Limb (tissue), 2 donors: ENCODE measurements at regions not wholly inside any gene's neighbourhood (a gene's known extent, or its start where the extent isn't known, plus 50 kb on each side); places are given as distances from the start of the nearest gene placed in this dataset.
"Not testable (repeated sequence)": the region's sequence is repeated elsewhere in the genome, so short reads cannot be mapped to it uniquely, and the experiment has no call there.

Experiments used
- DNase-seq, 2 donors: peaks; one replicate each; pipeline ENCODE4 v3.0.0-alpha.2; 2016; ENCODE audit errors: extremely low spot score in 2 of 2

DNA sequence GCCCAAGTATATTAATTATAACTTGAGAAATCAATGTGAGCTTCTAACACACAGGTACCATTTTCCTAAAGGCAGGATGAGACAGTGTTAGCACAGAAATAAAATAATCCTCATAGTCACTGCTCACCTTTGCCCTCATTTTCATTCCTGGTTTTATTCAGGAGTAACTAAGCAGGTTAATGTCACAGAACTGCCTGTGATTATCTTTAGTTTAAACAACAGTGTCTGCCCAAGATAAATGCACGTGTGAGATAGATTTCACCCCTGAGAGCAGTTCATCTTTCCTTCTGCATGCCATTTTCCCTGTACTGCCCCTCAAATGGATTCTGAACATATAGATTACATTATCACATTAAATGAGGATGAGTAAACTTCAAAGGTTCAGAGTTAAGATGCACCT is 250.7 kb downstream of the RMST start:
- no peak for DNase-seq

- DNase-seq, result no peak
These were observed 251.5 kb downstream of the RMST start for GRCh38 chr12:97714107-97714563.

DNA sequence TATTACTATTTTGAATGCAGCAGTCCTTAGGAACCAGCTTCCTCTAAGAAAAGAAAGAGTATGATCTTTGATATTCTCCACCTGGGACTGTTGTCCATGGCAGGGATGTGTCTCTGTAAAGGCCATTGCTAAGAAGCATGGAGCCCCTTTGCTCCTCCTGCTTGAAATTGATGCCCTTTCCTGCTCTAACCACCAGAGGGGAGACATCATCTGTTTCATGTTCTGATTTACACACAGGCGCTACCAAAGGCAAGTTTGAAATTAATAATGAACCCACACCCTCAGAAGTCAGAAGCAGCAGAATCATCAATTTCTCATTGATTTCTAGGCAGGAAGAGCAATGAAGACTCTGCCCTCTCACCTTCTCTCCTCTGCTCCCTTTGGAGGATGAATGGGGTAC is 253.8 kb downstream of the RMST start:
- no peak for DNase-seq

GRCh38 chr12:97723801-97724200 is 261.2 kb downstream of the RMST start:
- not testable (repeated sequence) for DNase-seq

DNA sequence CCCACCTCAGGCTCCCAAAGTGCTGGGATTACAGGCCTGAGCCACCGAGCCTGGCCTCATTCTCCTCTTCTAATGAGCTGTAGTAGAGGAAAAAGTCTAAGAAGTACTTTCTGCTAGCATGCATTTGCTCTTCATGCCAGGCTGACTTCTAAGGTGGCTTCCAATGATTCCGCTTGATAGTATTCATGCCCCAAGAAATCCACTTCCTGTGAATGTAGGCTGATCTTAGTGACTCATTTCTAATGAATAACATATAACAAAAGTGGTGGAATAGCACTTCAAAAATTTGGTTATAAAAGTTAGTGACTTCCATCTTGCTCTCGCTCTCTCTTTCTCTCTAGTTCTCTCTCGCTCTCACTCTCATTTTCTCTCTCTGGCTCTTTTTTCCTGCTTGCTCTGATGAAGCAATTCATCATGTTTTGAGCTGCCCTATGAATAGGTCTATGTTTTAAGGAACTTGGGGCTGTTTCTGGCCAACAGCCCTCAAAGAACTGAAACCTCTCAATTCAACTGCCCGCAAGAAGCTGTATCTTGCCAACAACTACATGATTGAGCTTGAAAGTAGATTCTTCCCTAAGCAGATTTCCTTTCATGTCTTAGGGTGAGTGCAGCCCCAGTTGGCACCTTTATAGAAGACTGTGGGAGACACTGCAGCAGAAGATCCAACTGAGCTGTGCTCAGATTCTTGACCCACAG is 282.9 kb downstream of the RMST start:
- DNase-seq, result no peak

- no peak for DNase-seq
These were observed 285.7 kb downstream of the RMST start for GRCh38 chr12:97748298-97748697.

- no peak for DNase-seq
These were observed 289.1 kb downstream of the RMST start for GRCh38 chr12:97751704-97752103.

DNA sequence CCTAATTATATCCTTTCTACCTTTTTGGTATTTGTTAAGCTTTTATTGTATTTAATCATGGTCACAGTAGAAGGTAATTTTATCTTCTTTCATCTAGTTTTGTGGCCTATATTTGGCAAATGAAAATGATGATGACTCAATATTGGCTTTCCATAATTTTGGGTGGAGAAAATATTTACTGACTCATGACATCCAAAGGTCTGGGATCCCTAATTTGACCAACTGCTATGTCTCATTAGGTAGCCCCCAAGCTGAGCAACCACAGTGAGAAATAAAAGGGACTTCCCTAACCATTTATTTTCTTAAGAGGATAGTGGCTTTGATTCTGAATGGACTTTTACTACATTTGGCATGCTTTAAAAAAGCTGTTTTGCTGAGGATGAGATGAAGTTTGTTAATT is 289.5 kb downstream of the RMST start:
- DNase-seq, result no peak

GRCh38 chr12:97753332-97753731 is 290.7 kb downstream of the RMST start:
- no peak for DNase-seq

- no peak for DNase-seq
These were observed 291.7 kb downstream of the RMST start for GRCh38 chr12:97754306-97754705.

DNA sequence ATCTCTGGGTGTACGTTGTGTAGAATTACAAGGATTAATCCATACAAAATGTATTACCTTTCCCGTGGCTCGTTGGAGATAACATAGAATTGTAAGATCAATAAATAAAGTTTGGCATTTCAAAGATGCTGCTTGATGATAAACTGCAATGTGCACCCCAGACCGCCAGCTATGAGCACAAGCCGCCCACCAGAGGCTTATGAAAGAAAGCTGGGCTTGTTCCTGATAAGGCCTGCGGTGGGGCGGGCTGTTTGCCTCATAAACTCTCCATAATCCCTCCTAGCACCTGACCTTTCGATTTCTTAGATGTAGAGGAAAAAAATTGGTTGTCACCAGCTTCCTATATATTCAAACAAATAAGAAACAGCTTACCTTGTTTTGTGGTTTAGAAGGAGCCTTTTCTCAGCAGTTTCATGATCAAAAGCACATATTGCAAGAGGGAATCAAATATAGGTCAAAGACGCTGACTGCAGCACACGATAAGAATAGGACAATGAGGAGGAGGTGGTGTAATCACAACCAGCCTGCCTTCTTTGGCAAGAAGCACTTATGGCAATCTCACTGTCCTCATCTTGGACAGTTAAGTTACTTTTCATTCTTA is 293.6 kb downstream of the RMST start:
- DNase-seq, result no peak

- DNase-seq, result no peak
These were observed 294.1 kb downstream of the RMST start for GRCh38 chr12:97756741-97757140.

DNA sequence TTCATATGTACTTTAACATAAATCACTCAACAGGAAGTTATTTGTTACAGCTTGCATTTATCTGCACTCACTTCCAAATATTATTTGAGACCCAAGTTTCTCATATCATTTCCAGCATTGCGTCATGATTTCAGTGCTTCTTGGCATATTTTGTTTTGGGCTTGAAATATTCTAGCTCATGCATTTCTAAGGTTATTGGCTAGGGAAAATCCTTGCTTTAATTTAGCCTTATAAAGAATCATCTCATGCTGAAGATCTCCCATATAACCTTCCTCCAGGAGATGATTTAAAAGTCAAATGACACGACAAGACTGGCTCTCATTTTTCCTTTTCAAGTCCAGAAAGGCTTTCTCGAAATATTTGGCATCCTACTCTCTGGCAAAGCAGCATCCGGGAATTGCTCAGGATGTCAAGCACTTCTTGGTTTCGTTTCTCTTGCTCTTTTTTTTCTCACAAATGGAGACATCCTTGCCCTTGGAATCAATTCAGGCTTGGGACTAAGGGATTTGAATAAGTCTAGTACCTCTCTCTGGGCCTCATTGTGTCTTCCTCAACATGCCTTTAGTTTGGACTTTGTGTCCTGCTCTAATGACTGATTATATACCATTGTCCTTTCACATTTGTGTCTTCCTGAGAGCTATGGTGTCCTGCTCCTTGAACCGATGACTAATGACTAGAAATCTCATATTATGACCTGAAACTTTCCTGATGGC is 295.0 kb downstream of the RMST start:
- peak in 1 of 2 donors; percentile 16 for DNase-seq

GRCh38 chr12:97758194-97758501 is 295.5 kb downstream of the RMST start:
- DNase-seq, result no peak

GRCh38 chr12:97758586-97758985 is 296.0 kb downstream of the RMST start:
- no peak for DNase-seq

- DNase-seq, result no peak
These were observed 298.0 kb downstream of the RMST start for GRCh38 chr12:97760601-97761000.

DNA sequence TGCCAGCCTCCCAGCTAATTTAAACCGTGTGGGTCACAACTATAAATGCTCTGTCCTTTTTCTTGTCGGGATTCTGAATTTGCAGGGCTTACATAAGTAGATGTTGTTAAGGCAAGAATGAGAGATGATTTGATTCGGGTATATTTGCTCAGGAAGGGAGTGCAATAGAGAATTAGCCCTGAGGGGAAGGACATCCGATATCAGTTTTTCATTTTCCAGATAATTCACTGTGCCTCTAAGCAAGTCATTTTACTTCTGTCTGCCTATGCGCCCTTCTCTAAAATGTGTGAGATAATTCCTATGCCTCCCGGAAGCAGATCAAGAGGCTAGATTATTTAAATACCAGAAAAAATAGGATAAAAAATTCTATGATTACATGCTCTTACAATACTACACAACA is 300.5 kb downstream of the RMST start:
- no peak for DNase-seq

DNA sequence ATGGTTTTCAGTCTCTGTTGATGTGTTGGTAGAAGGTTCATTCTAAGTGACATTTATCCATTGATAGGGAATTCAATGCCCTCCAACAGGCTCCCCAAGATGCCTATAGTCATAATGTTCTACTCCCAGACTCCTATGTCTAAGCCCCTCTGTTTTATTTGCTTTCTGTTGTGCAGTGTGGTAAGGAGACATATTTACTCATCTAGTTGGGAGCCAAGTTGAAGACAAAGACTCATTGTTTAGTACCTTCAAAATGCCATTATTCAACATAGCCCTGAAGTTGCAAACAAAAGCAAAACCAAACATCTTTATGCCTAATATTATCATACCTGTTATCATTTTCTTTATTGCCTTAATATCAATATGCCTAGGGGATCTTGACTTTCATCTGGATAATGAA is 302.1 kb downstream of the RMST start:
- no peak for DNase-seq

DNA sequence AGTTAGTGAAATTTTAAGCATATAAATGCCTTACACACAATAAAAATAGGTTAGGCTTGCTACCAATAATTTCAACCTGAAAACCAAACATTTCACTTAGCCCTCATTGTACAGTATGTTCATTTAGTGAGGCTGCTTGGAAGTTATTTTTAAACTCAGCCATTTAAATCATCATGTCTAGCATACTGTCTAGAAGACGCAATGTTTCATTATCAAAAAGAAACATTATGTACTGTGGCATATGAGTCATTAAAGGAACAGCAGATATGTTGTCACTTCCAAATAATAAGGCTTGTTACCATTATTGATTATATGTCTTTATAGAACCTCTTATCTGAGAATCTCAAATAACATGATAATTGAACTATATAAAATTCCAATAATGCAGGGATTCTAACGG is 304.7 kb downstream of the RMST start:
- DNase-seq, result no peak

- DNase-seq, result no peak
These were observed 315.5 kb downstream of the RMST start for GRCh38 chr12:97778111-97778510.

GRCh38 chr12:97781342-97781741 is 318.7 kb downstream of the RMST start:
- no peak for DNase-seq

DNA sequence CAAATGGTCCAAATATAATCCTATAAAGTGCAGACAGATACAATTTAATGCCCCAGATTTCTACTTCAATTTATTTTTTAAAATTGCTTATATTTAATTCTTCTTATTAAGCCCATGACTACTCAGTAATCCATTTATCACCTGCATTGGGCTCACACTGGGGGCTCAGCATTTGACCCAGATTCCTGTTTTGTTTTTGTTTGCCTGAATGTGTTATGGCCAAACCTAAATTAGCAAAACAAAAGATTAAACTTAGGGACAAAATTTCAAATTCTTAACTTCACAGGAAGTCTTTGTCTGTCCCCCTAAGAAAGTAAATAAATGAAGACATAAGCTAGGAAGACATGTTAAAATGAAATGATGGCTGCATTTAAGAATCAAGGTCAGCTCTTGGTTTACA is 322.3 kb downstream of the RMST start:
- DNase-seq, result no peak

DNA sequence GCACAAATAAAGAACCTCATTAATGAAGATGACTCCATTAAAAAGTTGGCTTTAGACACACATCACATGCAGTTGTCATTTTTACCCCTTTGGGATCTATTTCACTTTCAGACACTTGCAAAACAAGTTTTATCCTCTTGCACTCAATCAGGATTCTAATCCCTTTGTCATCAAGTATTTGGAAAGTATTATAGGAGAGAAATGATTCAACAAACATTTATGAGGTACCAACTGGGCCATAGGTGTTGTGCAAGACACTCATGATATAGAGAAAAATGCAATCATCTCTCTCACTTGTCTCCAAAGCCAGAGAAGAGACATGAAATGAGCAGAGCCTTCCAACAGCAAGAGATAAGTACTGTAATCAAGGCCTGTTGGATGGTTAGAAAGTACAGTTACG is 327.7 kb downstream of the RMST start:
- DNase-seq, result no peak
